Loucy (cell line): ENCODE measurements at regions not wholly inside any gene's neighbourhood (a gene's known extent, or its start where the extent isn't known, plus 50 kb on each side); places are given as distances from the start of the nearest gene placed in this dataset.

ENCODE experiments used
- EZH2phosphoT487 ChIP-seq: fragments of 200-600 bp; IDR thresholded peaks from 2 replicates; pipeline ENCODE4 v1.6.1; 2018; ENCODE audit warnings: antibody characterized with exemption, mild to moderate bottlenecking, moderate library complexity, borderline replicate concordance
- TF ChIP-seq, protein P1 (sequence below): fragments of 200-600 bp; sonication (generic); conservative IDR thresholded peaks from 2 replicates; pipeline ENCODE4 v1.5.1; 2014; ENCODE audit warnings: mild to moderate bottlenecking, antibody characterized with exemption, low read length

- TF ChIP-seq, protein P1, sequence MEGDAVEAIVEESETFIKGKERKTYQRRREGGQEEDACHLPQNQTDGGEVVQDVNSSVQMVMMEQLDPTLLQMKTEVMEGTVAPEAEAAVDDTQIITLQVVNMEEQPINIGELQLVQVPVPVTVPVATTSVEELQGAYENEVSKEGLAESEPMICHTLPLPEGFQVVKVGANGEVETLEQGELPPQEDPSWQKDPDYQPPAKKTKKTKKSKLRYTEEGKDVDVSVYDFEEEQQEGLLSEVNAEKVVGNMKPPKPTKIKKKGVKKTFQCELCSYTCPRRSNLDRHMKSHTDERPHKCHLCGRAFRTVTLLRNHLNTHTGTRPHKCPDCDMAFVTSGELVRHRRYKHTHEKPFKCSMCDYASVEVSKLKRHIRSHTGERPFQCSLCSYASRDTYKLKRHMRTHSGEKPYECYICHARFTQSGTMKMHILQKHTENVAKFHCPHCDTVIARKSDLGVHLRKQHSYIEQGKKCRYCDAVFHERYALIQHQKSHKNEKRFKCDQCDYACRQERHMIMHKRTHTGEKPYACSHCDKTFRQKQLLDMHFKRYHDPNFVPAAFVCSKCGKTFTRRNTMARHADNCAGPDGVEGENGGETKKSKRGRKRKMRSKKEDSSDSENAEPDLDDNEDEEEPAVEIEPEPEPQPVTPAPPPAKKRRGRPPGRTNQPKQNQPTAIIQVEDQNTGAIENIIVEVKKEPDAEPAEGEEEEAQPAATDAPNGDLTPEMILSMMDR: no peak
- no peak for TF ChIP-seq EZH2phosphoT487
Measured at GRCh38 chr10:124228471-124228870, 135.1 kb upstream of the CHST15 start.
